ENCODE measurements at regions not wholly inside any gene's neighbourhood (a gene's known extent, or its start where the extent isn't known, plus 50 kb on each side); places are given as distances from the start of the nearest gene placed in this dataset.

- DNase-seq (ENCODE audit: low read depth, low spot score) (no peak), FAIRE-seq (no peak)
- no peaks in the 10 kb centered on the region for H3K9me1 ChIP-seq (replicated peaks; ENCODE audit: control insufficient read depth, extremely low read depth, insufficient read depth, low read length)
- ChIA-PET CTCF (no interaction called here), POLR2A (no interaction called here)
- no peaks in the 10 kb centered on the region for H3K27me3 ChIP-seq (ENCODE audit: control insufficient read depth in 2 of 2, insufficient read depth in 2 of 2, low read length in 2 of 2)
- intact Hi-C loops (cut with micrococcal nuclease): no loop called here
- no peaks in the 10 kb centered on the region for H3K79me2 ChIP-seq (ENCODE audit: control insufficient read depth, insufficient read depth, low read length)
- no peaks in the 10 kb centered on the region for H4K20me1 ChIP-seq (replicated peaks; ENCODE audit: control insufficient read depth, extremely low read depth, insufficient read depth, low read length)
- no peaks in the 10 kb centered on the region for H3K4me1 ChIP-seq (ENCODE audit: control insufficient read depth, extremely low read depth, insufficient read depth, low read length)
- TF ChIP-seq FOS (IDR thresholded peaks at IDR 0.05; ENCODE audit: borderline replicate concordance, insufficient read depth, low read length) (no peak), MAX (IDR thresholded peaks at IDR 0.05; ENCODE audit: insufficient read depth, insufficient read length) (no peak), POLR2AphosphoS5 (IDR thresholded peaks at IDR 0.05; ENCODE audit: insufficient read depth, low read depth, low read length) (no peak), GATA2 (IDR thresholded peaks at IDR 0.05; ENCODE audit: insufficient read depth, insufficient read length, low read depth, low read length) (no peak), CTCF (IDR thresholded peaks at IDR 0.05; ENCODE audit: extremely low read depth in 1 of 2, insufficient read depth in 1 of 2, low read depth in 1 of 2, low read length in 2 of 2) (no peak), EZH2 (IDR thresholded peaks at IDR 0.05; ENCODE audit: borderline replicate concordance, low read depth, low read length, severe bottlenecking) (no peak), MYC (IDR thresholded peaks at IDR 0.05; ENCODE audit: low read depth, low read length) (no peak)
- H3K9me3 ChIP-seq (replicated peaks; ENCODE audit: control insufficient read depth, insufficient read depth, low read length): no peaks in the 10 kb centered on the region
- H3K9ac ChIP-seq (replicated peaks; ENCODE audit: extremely low read depth, insufficient read depth, low read length): no peak overlapping the region
- no peak overlapping the region for H3K4me3 ChIP-seq (replicated peaks in 1 of 3; ENCODE audit: insufficient read depth in 1 of 3, low read depth in 1 of 3, low read length in 3 of 3)
- dilution Hi-C loops (cut with MboI; ENCODE audit: extremely low pct_ligation_motif_present, low sequenced_read_pairs): no loop called here
- H3K36me3 ChIP-seq (ENCODE audit: control insufficient read depth in 2 of 2, extremely low read depth in 1 of 2, insufficient read depth in 2 of 2, low read length in 2 of 2): no peaks in the 10 kb centered on the region
- no peak overlapping the region for H3K4me2 ChIP-seq (ENCODE audit: insufficient read depth, low read length)
- H2AFZ ChIP-seq (ENCODE audit: low read depth, low read length): no peak overlapping the region
- BruUV-seq (replicated peaks): no TSS peak
- H3K27ac ChIP-seq (ENCODE audit: insufficient read depth, low read depth, low read length): no peak overlapping the region
Observed at GRCh38 chr3:177299250-177299649, 102.0 kb upstream of the TBL1XR1 start.
